ENCODE measurements at regions not wholly inside any gene's neighbourhood (a gene's known extent, or its start where the extent isn't known, plus 50 kb on each side); places are given as distances from the start of the nearest gene placed in this dataset.
"Not testable (repeated sequence)": the region's sequence is repeated elsewhere in the genome, so short reads cannot be mapped to it uniquely, and the experiment has no call there.

- not testable (repeated sequence) for H4K8ac ChIP-seq (ENCODE audit: low read depth, low read length); H2AFZ ChIP-seq (ENCODE audit: low read length); H3K27me3 ChIP-seq (ENCODE audit: control insufficient read depth in 3 of 3, insufficient read depth in 3 of 3, low read depth in 1 of 3, low read length in 3 of 3); H3K18ac ChIP-seq (ENCODE audit: low read length); H3K27ac ChIP-seq (replicated peaks; ENCODE audit: low read length); H3K4me3 ChIP-seq (ENCODE audit: low read length in 2 of 2); H3K9ac ChIP-seq (ENCODE audit: low read depth, low read length, poor library complexity); H3K4me1 ChIP-seq (ENCODE audit: control insufficient read depth in 2 of 2, insufficient read depth in 1 of 2, low read depth in 1 of 2, low read length in 2 of 2); H4K91ac ChIP-seq (ENCODE audit: low read depth, low read length, poor library complexity); H3K79me1 ChIP-seq (ENCODE audit: low read depth, low read length); H2BK15ac ChIP-seq (ENCODE audit: low read length); H3K9me3 ChIP-seq (replicated peaks in 1 of 2; ENCODE audit: control insufficient read depth in 2 of 2, insufficient read depth in 1 of 2, low read depth in 1 of 2, low read length in 2 of 2); H3K14ac ChIP-seq (ENCODE audit: low read length); H2BK12ac ChIP-seq (ENCODE audit: low read length); H2BK5ac ChIP-seq (ENCODE audit: low read length); DNase-seq (ENCODE audit: low spot score); H3K4ac ChIP-seq (ENCODE audit: low read length); H3K4me2 ChIP-seq (ENCODE audit: insufficient read depth, low read length, poor library complexity, severe bottlenecking); H2BK120ac ChIP-seq (ENCODE audit: low read depth, low read length); H3K23ac ChIP-seq (ENCODE audit: low read depth, low read length, poor library complexity); H3K36me3 ChIP-seq (replicated peaks in 1 of 2; ENCODE audit: control insufficient read depth in 2 of 2, insufficient read depth in 2 of 2, low read length in 2 of 2); H2AK5ac ChIP-seq (ENCODE audit: low read depth, low read length)
- WGBS, 2 donors (ENCODE audit: extremely low coverage in 2 of 2, insufficient read length in 2 of 2, insufficient replicate concordance in 1 of 2) = no CpG with 5 or more reads among the region's 7 CpGs
Observed at GRCh38 chrX:94341730-94342129, 667.7 kb downstream of the FAM133A start.

GRCh38 chrX:94361241-94361640, 687.2 kb downstream of the FAM133A start:
- Histone ChIP-seq H3K36me3 (replicated peaks in 1 of 2; ENCODE audit: control insufficient read depth in 2 of 2, insufficient read depth in 2 of 2, low read length in 2 of 2) (no peaks in the 10 kb centered on the region), H2AFZ (ENCODE audit: low read length) (no peak overlapping the region), H2AK5ac (ENCODE audit: low read depth, low read length) (no peak overlapping the region), H2BK120ac (ENCODE audit: low read depth, low read length) (no peak overlapping the region), H3K27ac (replicated peaks; ENCODE audit: low read length) (no peak overlapping the region), H3K4me3 (ENCODE audit: low read length in 2 of 2) (no peak overlapping the region), H3K14ac (ENCODE audit: low read length) (no peak overlapping the region), H3K23ac (ENCODE audit: low read depth, low read length, poor library complexity) (no peak overlapping the region), H3K4me1 (ENCODE audit: control insufficient read depth in 2 of 2, insufficient read depth in 1 of 2, low read depth in 1 of 2, low read length in 2 of 2) (no peaks in the 10 kb centered on the region), H2BK12ac (ENCODE audit: low read length) (no peak overlapping the region), H3K9ac (ENCODE audit: low read depth, low read length, poor library complexity) (no peak overlapping the region), H4K8ac (ENCODE audit: low read depth, low read length) (no peak overlapping the region), H2BK15ac (ENCODE audit: low read length) (no peak overlapping the region), H2BK5ac (ENCODE audit: low read length) (no peak overlapping the region), H3K4me2 (ENCODE audit: insufficient read depth, low read length, poor library complexity, severe bottlenecking) (no peak overlapping the region), H3K79me1 (ENCODE audit: low read depth, low read length) (no peaks in the 10 kb centered on the region), H3K9me3 (replicated peaks in 1 of 2; ENCODE audit: control insufficient read depth in 2 of 2, insufficient read depth in 1 of 2, low read depth in 1 of 2, low read length in 2 of 2) (no peaks in the 10 kb centered on the region), H4K91ac (ENCODE audit: low read depth, low read length, poor library complexity) (no peak overlapping the region), H3K27me3 (ENCODE audit: control insufficient read depth in 3 of 3, insufficient read depth in 3 of 3, low read depth in 1 of 3, low read length in 3 of 3) (no peaks in the 10 kb centered on the region), H3K4ac (ENCODE audit: low read length) (no peak overlapping the region), H3K18ac (ENCODE audit: low read length) (no peak overlapping the region)
- WGBS, 2 donors (ENCODE audit: extremely low coverage in 2 of 2, insufficient read length in 2 of 2, insufficient replicate concordance in 1 of 2) = no CpG with 5 or more reads among the region's 10 CpGs
- no peak for DNase-seq (ENCODE audit: low spot score)

- Histone ChIP-seq H3K9me3 (replicated peaks in 1 of 2; ENCODE audit: control insufficient read depth in 2 of 2, insufficient read depth in 1 of 2, low read depth in 1 of 2, low read length in 2 of 2) (no peaks in the 10 kb centered on the region), H3K4me3 (ENCODE audit: low read length in 2 of 2) (no peak overlapping the region), H3K14ac (ENCODE audit: low read length) (no peak overlapping the region), H3K4me2 (ENCODE audit: insufficient read depth, low read length, poor library complexity, severe bottlenecking) (no peak overlapping the region), H3K4ac (ENCODE audit: low read length) (no peak overlapping the region), H3K27me3 (ENCODE audit: control insufficient read depth in 3 of 3, insufficient read depth in 3 of 3, low read depth in 1 of 3, low read length in 3 of 3) (no peaks in the 10 kb centered on the region), H3K79me1 (ENCODE audit: low read depth, low read length) (no peaks in the 10 kb centered on the region), H3K27ac (replicated peaks; ENCODE audit: low read length) (no peak overlapping the region), H3K4me1 (ENCODE audit: control insufficient read depth in 2 of 2, insufficient read depth in 1 of 2, low read depth in 1 of 2, low read length in 2 of 2) (no peaks in the 10 kb centered on the region), H2BK120ac (ENCODE audit: low read depth, low read length) (no peak overlapping the region), H2AFZ (ENCODE audit: low read length) (no peak overlapping the region), H2BK15ac (ENCODE audit: low read length) (no peak overlapping the region), H4K91ac (ENCODE audit: low read depth, low read length, poor library complexity) (no peak overlapping the region), H3K18ac (ENCODE audit: low read length) (no peak overlapping the region), H3K36me3 (replicated peaks in 1 of 2; ENCODE audit: control insufficient read depth in 2 of 2, insufficient read depth in 2 of 2, low read length in 2 of 2) (no peaks in the 10 kb centered on the region), H2BK12ac (ENCODE audit: low read length) (no peak overlapping the region), H3K23ac (ENCODE audit: low read depth, low read length, poor library complexity) (no peak overlapping the region), H3K9ac (ENCODE audit: low read depth, low read length, poor library complexity) (no peak overlapping the region), H4K8ac (ENCODE audit: low read depth, low read length) (no peak overlapping the region), H2BK5ac (ENCODE audit: low read length) (no peak overlapping the region), H2AK5ac (ENCODE audit: low read depth, low read length) (no peak overlapping the region)
- WGBS, 2 donors (ENCODE audit: extremely low coverage in 2 of 2, insufficient read length in 2 of 2, insufficient replicate concordance in 1 of 2) = no CpG with 5 or more reads among the region's 3 CpGs
- no peak for DNase-seq (ENCODE audit: low spot score)
Observed at GRCh38 chrX:94365736-94366135, 691.7 kb downstream of the FAM133A start.

- WGBS, 2 donors (ENCODE audit: extremely low coverage in 2 of 2, insufficient read length in 2 of 2, insufficient replicate concordance in 1 of 2) = no CpG with 5 or more reads among the region's 4 CpGs
Observed at GRCh38 chrX:94366616-94367015, 692.6 kb downstream of the FAM133A start.

More at GRCh38 chrX:94366616-94367015, 692.6 kb downstream of the FAM133A start:
- no peak overlapping the region for H2AFZ ChIP-seq (ENCODE audit: low read length)
- no peaks in the 10 kb centered on the region for H3K36me3 ChIP-seq (replicated peaks in 1 of 2; ENCODE audit: control insufficient read depth in 2 of 2, insufficient read depth in 2 of 2, low read length in 2 of 2)
- no peak overlapping the region for H4K8ac ChIP-seq (ENCODE audit: low read depth, low read length)
- H3K9me3 ChIP-seq (replicated peaks in 1 of 2; ENCODE audit: control insufficient read depth in 2 of 2, insufficient read depth in 1 of 2, low read depth in 1 of 2, low read length in 2 of 2) = no peaks in the 10 kb centered on the region
- no peak overlapping the region for H2BK120ac ChIP-seq (ENCODE audit: low read depth, low read length)
- no peak overlapping the region for H3K27ac ChIP-seq (replicated peaks; ENCODE audit: low read length)
- H3K4me3 ChIP-seq (ENCODE audit: low read length in 2 of 2) = no peak overlapping the region
- H3K4me2 ChIP-seq (ENCODE audit: insufficient read depth, low read length, poor library complexity, severe bottlenecking) = no peak overlapping the region
- H3K79me1 ChIP-seq (ENCODE audit: low read depth, low read length) = no peaks in the 10 kb centered on the region
- H3K18ac ChIP-seq (ENCODE audit: low read length) = no peak overlapping the region
- DNase-seq (ENCODE audit: low spot score) = no peak
- no peak overlapping the region for H3K9ac ChIP-seq (ENCODE audit: low read depth, low read length, poor library complexity)
- no peaks in the 10 kb centered on the region for H3K27me3 ChIP-seq (ENCODE audit: control insufficient read depth in 3 of 3, insufficient read depth in 3 of 3, low read depth in 1 of 3, low read length in 3 of 3)
- no peak overlapping the region for H2BK12ac ChIP-seq (ENCODE audit: low read length)
- no peak overlapping the region for H2AK5ac ChIP-seq (ENCODE audit: low read depth, low read length)
- H4K91ac ChIP-seq (ENCODE audit: low read depth, low read length, poor library complexity) = no peak overlapping the region
- H2BK5ac ChIP-seq (ENCODE audit: low read length) = no peak overlapping the region
- no peaks in the 10 kb centered on the region for H3K4me1 ChIP-seq (ENCODE audit: control insufficient read depth in 2 of 2, insufficient read depth in 1 of 2, low read depth in 1 of 2, low read length in 2 of 2)
- H3K14ac ChIP-seq (ENCODE audit: low read length) = no peak overlapping the region
- H2BK15ac ChIP-seq (ENCODE audit: low read length) = no peak overlapping the region
- H3K23ac ChIP-seq (ENCODE audit: low read depth, low read length, poor library complexity) = no peak overlapping the region
- H3K4ac ChIP-seq (ENCODE audit: low read length) = no peak overlapping the region
